Sigmoid colon (tissue), 4 donors: ENCODE measurements at regions not wholly inside any gene's neighbourhood (a gene's known extent, or its start where the extent isn't known, plus 50 kb on each side); places are given as distances from the start of the nearest gene placed in this dataset.

ENCODE experiments used
- CTCF ChIP-seq, 4 experiments: fragments of 450-650 bp in 3 of 4; fragments of 200-600 bp in 1 of 4; IDR thresholded peaks; one replicate each; pipeline ENCODE4 v1.5.1; 2016 to 2019; ENCODE audit warnings: antibody characterized with exemption in 4 of 4, mild to moderate bottlenecking in 3 of 4, moderate library complexity in 2 of 4
- EP300 ChIP-seq, 4 donors: sonication (generic); formaldehyde crosslinking; IDR thresholded peaks; one replicate each; pipeline ENCODE4 v1.6.1; 2017; ENCODE audit warnings: antibody characterized with exemption in 4 of 4
- POLR2A ChIP-seq, 2 donors: fragments of 450-650 bp; IDR thresholded peaks; one replicate each; pipeline ENCODE4 v1.6.1; 2016; ENCODE audit warnings: antibody characterized with exemption in 2 of 2, mild to moderate bottlenecking in 2 of 2, moderate library complexity in 2 of 2
- POLR2AphosphoS5 ChIP-seq, 4 donors: sonication (generic); formaldehyde crosslinking; IDR thresholded peaks; one replicate each; pipeline ENCODE4 v1.6.1; 2017; ENCODE audit warnings: antibody characterized with exemption in 4 of 4

DNA sequence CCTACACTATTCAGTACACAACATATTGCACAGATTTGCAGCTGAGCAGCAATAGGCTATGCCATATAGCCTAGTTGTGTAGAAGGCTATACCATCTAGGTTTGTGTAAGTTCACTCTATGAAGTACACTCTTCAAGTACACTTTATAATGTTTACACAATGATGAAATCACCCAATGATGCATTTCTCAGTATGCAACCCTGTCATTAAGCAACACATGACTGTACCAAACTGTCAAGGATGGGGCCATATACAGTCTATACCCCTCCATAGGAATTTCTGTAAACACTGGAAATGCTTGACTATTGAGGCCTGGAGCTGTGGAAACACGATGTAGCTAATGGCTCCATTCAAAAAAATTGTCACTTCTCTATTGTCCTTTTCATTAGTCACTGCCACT lies 535.4 kb downstream of the EPM2A start:
- TF ChIP-seq POLR2A (IDR thresholded peaks at IDR 0.05) (no peak), CTCF (IDR thresholded peaks at IDR 0.05) (no peak), POLR2AphosphoS5 (IDR thresholded peaks at IDR 0.05) (no peak), EP300 (IDR thresholded peaks at IDR 0.05) (no peak)
